Amniotic epithelial cell (primary cell): ENCODE measurements at regions not wholly inside any gene's neighbourhood (a gene's known extent, or its start where the extent isn't known, plus 50 kb on each side); places are given as distances from the start of the nearest gene placed in this dataset.
A peak's percentile ranks its signal among the peaks of the same experiment; 100 is the strongest.

Source experiments
- DNase-seq: peaks from one replicate; pipeline ENCODE4 v3.0.0-alpha.2; 2010; ENCODE audit warnings: low read depth

DNA sequence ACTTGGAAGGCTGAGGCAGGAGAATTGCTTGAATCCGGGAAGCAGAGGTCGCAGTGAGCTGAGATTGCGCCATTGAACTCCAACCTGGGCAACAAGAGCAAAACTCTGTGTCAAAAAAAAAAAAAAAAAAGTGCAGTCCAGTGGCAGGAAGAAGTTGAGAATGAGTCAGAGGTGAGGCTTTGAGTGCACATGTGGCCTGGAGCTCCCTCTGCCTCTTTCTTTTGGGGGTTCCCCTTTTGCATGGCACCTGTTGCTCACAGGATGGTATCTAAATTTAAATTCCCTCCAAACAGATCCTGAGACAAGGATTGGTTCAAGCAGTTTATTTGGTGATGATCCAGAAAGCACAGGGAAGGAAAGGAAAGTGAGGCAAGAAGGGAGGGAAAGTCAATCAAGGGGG lies 151.4 kb upstream of the STX18 start:
- no peak for DNase-seq

DNA sequence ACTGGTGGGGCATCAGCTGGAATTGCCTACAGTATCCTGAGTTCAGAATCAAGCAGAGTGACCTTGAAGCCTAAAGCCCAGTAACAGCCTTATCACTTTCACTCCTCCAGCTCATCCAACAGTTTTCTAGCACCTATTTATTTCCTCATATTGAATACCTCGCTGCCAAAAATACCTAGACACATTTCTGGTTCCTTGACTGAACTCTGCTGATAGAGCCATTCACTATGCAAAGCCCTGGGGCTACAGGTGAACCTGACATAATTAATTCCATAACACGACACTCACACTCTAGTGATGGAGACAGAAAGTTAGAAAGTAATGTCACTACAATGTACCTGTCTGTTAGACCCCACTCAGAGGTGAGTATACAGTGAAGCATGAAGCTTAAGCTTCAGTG lies 149.0 kb upstream of the STX18 start:
- DNase-seq: no peak

DNA sequence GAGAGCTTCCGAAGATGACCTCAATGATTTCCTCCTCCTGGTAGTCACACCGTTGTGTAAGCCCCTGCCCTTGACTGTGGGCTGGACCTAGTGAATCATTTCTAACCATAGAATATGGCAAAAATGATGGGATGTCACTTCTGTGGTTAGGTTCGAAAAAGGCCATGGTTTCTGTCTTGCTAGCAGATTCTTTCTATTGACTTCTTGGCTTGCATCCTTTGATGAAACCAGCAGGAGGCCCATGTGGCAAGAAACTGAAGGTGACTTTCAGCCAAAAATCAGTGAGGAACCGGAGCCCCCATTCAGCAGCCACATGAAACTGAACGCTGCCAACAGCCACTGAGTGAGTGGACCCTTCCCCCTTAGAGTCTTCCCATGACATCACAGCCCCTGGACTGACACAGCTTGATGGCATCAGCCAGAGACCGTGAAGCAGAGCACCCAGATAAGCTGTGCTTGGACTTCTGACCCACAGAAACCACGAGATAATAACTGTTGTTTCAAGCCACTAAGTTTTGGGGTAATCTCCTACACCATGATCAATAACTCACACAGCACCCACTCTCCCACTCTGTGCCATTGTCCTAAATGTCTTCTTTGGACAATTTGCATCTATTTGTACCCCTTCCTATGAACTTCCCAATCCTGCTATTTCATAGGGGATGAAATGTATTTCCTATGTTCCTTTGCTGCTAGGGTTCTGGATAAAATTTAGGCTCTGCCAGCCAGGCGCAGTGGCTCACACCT lies 148.0 kb upstream of the STX18 start:
- peak; percentile 44 for DNase-seq

DNA sequence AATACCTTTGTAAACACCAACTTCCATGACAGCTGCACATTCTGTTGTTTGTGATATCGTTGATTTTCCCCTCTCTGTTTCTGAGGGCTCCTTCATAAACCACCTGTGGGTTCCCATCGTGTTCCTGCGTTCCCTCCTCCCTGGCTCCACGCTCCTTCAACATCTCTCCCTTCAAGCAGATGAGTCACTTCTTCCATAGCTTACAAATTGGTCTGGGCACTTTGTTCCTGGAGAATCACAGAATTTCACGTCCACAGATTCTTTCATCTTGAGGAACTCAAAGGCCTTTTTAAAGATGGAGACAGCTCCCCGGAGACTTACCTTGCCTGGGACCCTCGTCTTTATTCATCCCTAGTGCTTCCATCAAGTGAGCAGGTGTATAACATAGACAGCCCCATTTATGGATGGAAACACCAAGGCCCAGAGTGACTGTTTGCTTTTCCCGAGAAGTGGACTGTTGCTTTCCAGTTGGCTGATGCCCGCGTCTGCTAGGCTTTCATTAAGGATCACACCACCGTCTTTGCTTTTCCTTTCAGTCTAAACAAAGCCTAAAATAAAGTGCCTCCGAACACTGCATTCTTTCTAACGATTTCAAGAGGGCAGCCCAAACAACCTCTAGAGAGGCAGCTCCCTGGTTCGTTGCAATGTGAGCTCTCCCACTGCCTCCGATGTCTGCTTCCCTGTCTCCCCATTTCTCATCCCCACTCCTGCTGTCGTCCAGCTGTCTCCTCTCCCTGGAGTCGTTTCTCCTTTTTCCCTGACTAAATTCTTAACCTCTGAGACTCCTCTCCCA lies 146.3 kb upstream of the STX18 start:
- no peak for DNase-seq

DNA sequence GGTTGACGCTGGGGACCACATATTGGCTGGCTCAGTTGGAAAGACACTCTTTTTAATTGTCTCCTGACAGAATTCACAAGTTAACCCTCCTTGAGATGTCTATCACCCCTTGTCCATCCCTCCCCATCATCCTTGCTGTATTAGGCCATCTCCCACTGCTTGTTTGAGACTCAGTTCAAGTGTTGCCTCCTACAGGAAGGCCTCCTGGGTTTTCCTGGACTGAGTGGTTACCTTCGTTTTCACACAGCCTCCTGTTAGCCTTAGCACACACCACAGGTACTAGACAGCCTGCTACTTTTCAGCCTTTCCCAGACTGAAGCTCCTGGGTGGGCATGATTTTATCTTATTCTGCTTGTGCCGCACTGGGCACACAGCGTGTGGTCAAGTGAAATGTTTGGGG lies 145.3 kb upstream of the STX18 start:
- DNase-seq: no peak

DNA sequence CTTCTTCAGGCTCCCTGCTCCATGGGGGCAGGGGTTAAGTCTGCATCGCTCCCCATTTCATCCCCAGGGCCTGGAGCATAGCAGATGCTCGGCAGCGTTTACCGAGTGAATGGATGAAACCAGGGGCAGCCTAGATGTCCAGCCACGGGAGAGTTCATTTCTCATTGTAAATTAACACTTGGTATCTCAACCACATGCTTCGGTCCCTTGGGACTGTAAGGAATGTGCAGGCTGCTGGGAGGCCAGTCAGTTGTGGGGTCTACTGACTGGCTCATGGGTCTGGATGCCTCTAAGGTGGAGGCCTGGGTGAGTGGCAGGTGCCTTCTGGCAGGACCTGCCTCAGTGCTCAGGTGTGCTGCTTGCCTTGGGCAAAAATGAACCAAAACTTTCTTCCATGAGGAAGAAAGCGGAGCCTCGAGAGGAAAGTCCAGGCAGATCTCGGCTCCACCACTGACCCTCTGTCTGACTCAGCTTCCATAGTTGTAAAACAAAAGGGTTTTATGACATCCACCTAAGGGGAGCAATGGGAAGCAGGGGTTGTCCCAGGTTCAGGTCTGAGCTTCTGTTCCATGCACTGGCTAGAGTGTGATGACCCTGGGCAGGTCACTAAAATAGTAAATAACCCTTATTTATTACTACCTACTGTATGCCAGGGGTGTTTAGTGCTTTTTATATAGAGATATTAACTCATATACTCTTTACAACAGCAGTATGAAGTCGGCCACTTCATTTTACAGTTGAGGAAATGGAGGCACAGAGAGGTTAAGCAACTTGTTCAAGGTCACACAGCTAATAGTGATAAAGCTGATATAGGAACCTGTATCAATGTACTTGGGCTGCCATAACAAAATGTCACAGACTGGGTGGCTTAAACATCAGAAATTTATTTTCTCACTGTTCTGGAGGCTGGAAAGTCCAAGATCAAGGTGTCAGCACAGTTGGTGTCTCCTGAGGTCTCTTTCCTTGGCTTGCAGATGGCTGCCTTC lies 144.3 kb upstream of the STX18 start:
- DNase-seq: no peak

DNA sequence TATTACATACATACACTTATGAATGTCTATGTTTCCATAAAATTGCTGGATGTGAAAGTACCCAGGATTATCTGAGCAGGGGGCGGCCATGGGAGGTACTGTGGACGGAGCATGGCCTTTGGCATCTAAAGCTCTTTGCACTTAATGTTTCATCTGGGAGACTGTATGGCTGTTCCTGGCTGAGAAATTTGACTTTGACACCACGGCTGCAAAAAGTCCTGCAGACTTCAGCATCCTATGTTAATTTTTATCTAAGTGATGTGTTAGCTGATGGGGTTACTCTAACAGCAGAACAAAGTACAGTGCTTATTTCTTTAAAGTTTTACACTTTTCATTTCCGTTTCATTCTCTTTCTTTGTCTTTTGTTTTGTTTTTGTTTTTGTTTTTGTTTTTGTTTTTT lies 139.8 kb upstream of the STX18 start:
- no peak for DNase-seq

DNA sequence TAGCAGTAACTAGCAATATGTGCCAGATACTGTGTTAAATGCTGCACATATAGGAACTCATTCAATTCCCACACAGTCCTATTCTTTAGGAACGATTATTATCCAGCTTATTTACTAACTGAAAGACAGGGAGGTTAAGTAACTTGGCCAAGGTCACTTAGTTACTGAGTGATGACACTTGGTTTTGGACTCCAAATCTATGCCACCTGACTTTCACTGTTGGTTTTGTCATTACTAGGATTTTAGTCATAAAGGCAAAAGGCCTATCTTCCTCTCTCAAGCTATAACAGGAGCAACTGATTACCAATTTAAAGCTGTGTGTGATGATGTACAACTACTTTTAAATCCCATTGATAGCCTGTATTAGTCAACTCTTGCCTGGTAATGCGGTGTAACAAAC lies 138.9 kb upstream of the STX18 start:
- DNase-seq: no peak

DNA sequence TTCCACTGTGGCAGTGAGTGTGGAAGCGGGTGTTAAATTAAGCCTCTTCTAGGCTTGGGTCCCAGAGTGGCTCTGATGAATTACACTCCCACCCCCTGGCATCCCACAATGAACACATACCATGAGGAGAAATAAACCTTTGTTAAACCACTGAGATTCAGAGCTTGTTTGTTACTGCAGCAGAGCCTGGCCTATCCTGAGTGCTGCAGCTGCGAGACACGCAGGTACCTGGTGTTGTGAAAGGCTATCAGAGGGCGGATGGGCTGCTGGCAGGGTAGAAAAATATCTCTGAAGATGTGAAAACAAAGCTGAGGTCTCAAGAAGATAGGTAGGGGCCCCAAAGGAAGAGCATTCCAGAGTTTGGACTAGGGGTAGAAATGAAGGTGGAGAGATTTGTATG lies 138.4 kb upstream of the STX18 start:
- no peak for DNase-seq

DNA sequence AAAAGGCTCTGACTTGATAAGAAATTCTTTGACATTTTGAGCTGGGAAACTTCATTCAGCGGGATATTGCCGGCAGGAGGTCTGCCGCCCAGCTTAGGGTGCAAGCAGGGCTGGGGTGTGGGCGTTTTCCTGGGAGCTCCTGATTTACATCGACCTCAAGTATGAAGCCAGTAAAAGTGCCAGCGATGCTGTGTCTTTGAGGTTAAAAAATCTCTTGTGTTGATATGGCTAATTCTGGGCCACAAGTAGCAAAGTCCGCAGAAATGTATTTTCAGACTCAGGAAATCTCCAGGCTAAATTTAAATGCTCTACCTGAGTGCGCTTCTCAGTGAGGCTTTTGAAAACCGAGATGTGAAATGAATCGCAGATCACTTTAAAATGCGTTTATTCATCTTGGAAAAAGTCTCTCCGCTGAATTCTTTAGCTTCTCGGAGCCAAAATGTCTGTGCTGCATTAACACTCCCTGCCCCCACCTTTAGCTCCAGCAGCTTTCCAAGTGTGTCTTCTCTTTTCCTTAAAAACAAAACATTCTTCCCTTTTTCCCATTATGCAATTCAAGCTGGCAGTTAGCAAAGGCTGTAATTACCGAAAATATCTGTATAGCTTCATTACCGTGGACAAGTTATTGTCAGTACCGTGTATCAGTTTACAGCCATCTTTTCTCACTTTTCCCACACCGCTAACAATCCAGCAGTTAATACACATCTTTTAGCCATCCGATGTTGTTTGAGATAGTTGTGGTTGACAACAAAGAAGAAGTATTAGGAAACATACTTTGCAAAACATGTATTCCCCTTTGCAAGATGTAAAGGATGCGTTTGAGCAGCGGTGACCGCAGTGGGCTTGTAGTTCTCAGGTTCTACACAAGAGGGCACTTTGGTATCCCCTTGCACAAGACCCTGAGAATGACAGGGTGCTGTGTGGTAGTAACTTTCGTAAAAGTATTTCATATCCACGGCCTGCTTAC lies 136.0 kb upstream of the STX18 start:
- DNase-seq: peak; percentile 65

DNA sequence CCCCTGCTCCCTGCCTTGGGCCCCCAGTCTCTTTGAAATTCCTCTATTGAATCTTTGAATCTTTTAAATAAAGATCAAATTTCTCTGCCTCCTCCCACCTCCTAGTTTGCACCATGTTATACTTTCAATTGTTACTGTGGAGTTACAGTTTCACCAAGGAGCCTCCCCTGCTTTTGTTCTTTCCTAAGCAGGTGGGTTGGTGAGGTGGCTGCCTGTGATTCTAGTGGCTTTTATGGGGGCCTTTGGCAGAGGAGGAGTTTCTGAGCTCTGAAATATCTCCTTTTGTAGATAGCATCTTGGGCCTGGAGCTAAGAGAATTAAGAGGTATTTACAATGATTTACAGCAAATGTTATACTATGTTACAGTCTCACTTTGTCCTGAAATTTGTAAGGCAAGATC lies 133.8 kb upstream of the STX18 start:
- DNase-seq: no peak

DNA sequence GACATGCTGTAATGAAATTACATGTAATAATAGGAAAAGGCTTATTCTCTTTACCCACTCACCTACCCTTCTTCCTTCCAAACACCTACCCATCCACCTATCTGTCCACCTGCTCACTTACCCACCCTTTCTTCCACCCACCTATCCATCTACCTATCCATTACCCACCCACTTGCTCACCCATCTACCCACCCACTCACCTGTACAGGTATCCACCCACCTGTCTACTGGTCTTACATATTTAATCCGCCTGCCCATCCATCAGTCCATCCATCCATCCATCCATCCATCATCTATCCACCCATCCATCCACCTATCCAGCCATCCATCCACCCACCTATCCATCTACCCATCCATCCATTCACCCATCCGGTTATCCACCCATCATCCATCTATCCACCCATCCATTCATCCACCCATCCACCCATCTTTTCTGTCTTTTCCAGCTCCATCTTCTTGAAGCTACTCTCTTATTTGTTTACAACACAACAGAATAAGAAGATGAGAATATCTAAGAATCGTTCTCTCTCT lies 133.3 kb upstream of the STX18 start:
- DNase-seq: no peak

DNA sequence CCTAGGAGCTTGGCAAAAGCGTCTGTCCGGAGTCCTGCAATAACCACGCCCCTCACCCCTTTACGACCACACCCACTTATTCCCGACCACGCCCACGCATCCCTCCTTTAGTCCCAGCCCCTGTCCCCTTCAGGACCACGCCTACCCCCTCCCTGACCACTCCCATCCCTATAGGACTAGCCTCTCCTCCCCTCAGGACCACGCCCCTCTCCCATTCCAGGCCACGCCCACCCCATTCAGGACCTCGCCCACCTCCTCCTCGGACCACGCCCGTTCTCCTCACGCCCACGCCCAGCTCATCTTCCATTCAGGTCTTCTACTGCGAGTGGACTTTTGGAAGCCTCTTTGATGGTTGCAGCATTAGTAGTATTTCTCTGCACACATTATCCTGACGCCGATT lies 131.2 kb upstream of the STX18 start:
- DNase-seq: peak; percentile 61

DNA sequence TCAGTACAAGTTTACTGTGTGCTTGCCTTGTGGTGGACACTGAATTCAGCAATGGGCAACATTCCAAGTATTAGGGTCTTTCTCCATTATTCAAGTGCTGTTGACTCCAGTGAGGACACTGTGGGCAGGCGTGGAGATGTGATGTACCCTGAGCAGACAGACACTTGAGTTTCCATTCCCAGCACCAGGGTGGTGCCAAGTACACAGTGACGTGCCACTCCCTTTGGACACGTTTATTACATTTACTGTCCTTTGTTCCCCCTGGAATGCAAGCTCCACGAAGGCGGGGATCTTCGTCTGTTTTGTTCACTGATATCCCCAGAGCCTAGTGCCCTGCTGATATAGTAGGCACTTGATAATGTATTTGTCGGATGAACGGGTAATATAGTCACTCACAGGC lies 130.6 kb upstream of the STX18 start:
- DNase-seq: no peak

DNA sequence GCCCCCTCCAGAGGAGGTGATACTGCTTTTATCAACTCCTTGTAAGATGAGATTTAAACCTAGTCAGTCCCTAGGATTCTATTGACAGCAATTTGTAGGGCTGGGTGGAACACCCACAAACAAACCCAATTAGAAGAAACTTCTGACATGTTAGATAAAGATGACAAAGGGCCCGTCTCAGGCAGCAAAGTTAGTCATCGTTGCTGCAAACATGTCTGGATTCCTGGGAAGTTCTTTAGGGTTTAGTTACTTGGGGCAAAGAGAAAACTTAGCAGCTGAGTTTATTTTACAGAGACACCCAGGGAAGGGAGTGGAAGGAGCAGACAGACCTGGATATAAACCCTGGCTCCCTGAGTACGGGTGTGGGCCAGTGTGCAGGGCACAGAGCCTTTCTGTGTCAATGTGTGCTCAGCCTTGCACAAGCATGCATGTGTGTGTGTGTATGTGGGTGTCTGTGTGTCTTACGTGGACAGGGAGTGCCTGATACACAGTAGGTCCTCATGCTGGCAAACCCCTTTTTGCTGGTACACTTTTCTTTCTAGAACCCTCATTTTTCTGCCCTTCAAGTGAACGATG lies 130.0 kb upstream of the STX18 start:
- DNase-seq: peak; percentile 42

DNA sequence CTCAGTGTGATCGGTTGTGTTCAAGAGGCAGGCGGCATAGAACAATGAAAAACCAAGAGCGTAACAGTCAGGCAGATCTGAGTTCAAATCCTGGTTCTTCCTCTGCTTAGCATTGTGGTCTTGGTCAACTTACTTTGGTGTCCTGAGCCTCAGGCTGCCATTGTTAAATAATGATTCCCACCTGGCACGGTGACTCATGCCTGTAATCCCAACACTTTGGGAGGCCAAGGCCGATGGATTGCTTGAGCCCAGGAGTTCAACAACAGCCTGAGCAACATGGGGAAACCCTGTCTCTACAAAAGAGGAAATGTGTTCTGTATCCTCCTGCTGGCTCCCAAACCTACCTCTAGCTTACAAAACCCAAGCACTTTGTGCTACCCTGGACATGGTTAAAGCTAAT lies 129.0 kb upstream of the STX18 start:
- DNase-seq: no peak

DNA sequence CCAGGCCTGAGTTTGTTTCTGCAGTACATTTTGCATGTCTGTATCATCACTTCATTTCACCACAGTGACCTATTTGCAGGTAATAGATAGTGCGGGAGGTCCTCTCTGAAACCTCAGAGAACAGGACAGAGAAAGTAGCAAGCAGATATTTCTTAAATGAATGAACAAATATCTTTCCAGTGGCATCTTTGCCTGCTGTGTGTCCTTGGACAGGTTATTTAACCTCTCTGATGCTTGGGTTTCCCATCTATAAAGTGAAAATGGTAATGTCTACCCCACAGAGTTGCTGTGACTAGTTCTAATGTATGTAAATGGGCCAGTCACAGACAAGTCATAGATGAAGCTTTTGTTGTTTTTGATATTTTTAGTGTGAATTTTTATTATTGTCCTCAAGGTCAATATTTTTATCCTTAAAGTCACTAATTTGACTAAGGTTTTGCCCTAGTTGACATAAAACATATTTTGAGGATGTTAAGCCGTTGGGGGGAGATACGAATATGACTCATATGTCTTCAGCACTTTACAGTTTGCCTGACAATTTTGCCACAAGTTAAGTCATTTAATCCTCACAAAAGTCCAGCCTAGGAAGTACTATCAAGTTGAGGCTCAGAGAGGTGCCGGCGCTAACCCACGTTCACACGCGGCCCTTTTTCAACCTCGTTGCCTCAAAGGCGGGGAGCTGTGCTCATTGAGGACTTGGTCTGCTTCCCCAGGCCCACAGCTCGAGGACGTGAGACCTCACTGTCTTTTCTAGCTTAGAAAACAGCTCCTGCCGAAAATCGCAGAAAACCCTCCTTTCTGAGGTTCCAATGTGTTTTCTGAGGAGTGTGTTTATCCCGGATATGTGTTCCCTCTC lies 126.7 kb upstream of the STX18 start:
- DNase-seq: peak; percentile 35

DNA sequence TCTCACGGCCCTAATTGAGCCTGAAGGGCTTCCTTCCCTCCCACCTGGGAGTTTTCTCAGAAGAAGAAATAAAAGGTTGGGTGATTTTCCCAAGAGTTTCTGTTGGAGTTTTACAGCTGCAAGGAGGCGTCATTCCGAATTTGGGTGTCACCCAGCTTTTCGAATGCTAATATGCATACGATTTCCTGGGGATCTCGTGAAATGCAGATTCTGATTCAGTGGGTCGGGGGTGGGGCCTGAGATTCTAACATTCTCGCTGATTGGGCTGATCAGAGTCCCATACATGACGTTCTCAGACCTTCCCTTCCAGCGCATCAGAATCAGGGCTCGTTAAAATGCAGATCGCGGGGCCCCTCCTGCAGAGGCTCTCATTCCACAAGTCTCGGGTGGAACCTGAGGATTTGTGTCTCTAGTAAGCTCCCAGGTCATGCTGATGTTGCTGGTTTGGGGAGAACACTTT lies 125.8 kb upstream of the STX18 start:
- no peak for DNase-seq
